GM12864 (cell line): ENCODE measurements at regions not wholly inside any gene's neighbourhood (a gene's known extent, or its start where the extent isn't known, plus 50 kb on each side); places are given as distances from the start of the nearest gene placed in this dataset.

ENCODE experiments used
- DNase-seq: peaks from one replicate; pipeline ENCODE4 v3.0.0-alpha.2; 2011; ENCODE audit warnings: low read depth
- H3K4me3 ChIP-seq: 2 replicates; pipeline ENCODE4 v1.5.1; 2011; ENCODE audit warnings: mild to moderate bottlenecking, low read depth, low read length, control low read depth
- CTCF ChIP-seq: IDR thresholded peaks from 2 replicates; pipeline ENCODE4 v1.5.1; 2011; ENCODE audit warnings: low read depth, mild to moderate bottlenecking, moderate library complexity, low read length, control low read depth, inconsistent platforms; ENCODE audit errors: missing control alignments

DNA sequence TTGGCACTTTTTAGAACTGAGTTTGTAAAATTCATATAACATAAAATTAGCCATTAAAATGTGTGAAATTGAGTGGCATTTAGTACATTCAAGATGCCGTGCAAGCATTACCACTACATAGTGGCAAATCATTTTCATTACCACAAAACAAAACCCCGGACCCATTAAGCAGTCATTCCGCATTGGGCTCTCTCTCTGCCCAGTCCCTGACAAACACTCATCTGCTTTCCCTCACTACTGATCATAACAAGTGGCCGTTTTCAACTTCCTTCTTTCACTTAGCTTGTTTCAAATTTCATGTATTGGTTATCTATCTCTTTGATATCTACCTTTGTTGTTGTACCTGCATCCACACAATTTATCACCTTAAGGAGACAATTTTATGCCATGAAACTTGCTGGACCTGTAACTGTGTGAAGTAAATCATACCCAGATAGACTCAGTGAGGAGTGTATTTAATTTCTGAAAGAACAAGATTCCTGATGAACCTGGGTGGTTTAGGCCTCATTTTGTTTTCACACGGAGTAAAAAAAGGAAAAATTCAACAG is 202.1 kb downstream of the OR13H1 start:
- TF ChIP-seq CTCF: no peak
- no peak overlapping the region for H3K4me3 ChIP-seq
- DNase-seq: no peak

GRCh38 chrX:131746491-131746968 is 202.7 kb downstream of the OR13H1 start:
- no peak for DNase-seq
- no peak overlapping the region for H3K4me3 ChIP-seq
- TF ChIP-seq CTCF: no peak

DNA sequence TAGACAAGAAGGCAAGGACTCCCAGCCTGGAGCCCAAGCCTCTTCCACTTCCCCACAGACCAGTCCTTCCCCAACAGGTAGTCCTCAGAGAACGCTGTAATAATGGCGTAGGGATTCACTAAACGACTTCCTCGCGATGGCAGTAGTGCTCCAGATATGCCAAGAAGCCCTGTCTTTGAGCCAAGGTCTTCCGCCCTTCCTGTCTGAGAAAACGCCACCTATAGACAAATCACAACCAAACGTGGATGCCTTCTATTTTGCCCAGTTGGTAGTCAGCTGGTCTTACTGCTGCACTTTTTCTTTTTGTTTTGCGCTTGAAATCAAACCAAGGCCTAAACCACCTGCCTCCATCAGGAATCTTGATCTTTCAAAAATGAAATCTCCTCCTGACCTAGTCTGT is 203.3 kb downstream of the OR13H1 start:
- no peak for DNase-seq
- no peak overlapping the region for H3K4me3 ChIP-seq
- TF ChIP-seq CTCF: no peak

- no peak for TF ChIP-seq CTCF
- no peak for DNase-seq
- H3K4me3 ChIP-seq: no peak overlapping the region
Measured at GRCh38 chrX:131752493-131753198, 208.8 kb downstream of the OR13H1 start.

DNA sequence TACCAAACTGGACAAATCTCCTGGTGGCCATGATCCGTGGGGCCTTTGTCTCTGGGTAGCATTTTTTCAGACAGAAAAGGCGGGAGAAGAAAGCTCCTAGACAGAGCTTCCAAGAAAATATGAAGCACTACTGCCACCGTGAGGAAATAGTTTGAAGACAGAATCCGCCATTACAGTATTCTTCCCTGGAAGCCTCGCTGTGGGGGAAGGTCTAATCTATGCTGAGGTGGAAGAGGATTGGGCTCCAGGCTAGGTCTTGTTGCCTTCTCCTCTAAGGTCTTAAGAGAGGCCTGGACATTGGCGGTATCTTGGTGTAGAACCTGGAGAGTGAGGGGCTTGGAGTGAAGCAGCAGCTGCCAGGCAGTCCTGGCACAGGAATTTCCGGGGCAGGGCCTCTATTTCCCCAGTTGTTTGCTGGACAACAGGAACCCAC is 218.9 kb downstream of the OR13H1 start:
- no peak overlapping the region for H3K4me3 ChIP-seq
- TF ChIP-seq CTCF: no peak
- no peak for DNase-seq

- no peak overlapping the region for H3K4me3 ChIP-seq
- no peak for TF ChIP-seq CTCF
- DNase-seq: no peak
Measured at GRCh38 chrX:131763674-131764073, 219.8 kb downstream of the OR13H1 start.

GRCh38 chrX:131764216-131764615 is 220.3 kb downstream of the OR13H1 start:
- no peak for DNase-seq
- no peak for TF ChIP-seq CTCF
- H3K4me3 ChIP-seq: no peak overlapping the region
